Psoas muscle (tissue), 7 donors: ENCODE measurements at regions not wholly inside any gene's neighbourhood (a gene's known extent, or its start where the extent isn't known, plus 50 kb on each side); places are given as distances from the start of the nearest gene placed in this dataset.

Source experiments
- ATAC-seq, 4 donors: fragments of 200-7000 bp; cut with Tn5 transposase; one replicate each; pipeline ENCODE4 v1.9.1; 2020; ENCODE audit warnings: moderate library complexity in 3 of 4, mild to moderate bottlenecking in 2 of 4
- DNase-seq, 2 donors: peaks; one replicate each; pipeline ENCODE4 v3.0.0-alpha.2; 2020
- H3K27ac ChIP-seq: fragments of 200-600 bp; one replicate; pipeline ENCODE4 v1.8.0; 2022
- H3K27me3 ChIP-seq, 3 donors: fragments of 200-600 bp in 1 of 3; one replicate each; pipeline versions ENCODE4 v1.6.1 to v1.8.0; 2013 to 2022; ENCODE audit warnings: low read length in 2 of 3, mild to moderate bottlenecking in 2 of 3, moderate library complexity in 1 of 3; ENCODE audit not compliant: insufficient read depth in 3 of 3
- H3K36me3 ChIP-seq, 2 donors: fragments of 200-600 bp in 1 of 2; one replicate each; pipeline versions ENCODE4 v1.6.1 to v1.8.0; 2013 to 2022; ENCODE audit warnings: low read depth in 1 of 2, mild to moderate bottlenecking in 1 of 2, moderate library complexity in 1 of 2; ENCODE audit not compliant: insufficient read depth in 1 of 2
- H3K4me1 ChIP-seq: fragments of 200-600 bp; one replicate; pipeline ENCODE4 v1.8.0; 2022
- H3K4me3 ChIP-seq: fragments of 200-600 bp; one replicate; pipeline ENCODE4 v1.8.0; 2022; ENCODE audit warnings: mild to moderate bottlenecking
- H3K9me3 ChIP-seq: fragments of 200-600 bp; one replicate; pipeline ENCODE4 v1.8.0; 2022
- CTCF ChIP-seq: fragments of 200-600 bp; IDR thresholded peaks from one replicate; pipeline ENCODE4 v1.8.0; 2022; ENCODE audit warnings: antibody characterized with exemption
- WGBS, 3 donors: extraction: QIAGEN DNeasy Blood & Tissue Kit; methylation state at CpG; one replicate each; pipeline versions ENCODE4 v1.1.6 to v1.1.7; 2013; 5-methylcytosine and 5-hydroxymethylcytosine counted together
- intact Hi-C, 2 donors: fragments of 100-400 bp; cut with DNase I; formaldehyde crosslinking; loops; one replicate each; pipeline versions ENCODE4 v1.11.0 to v1.14.2; 2022
- donor health status: healthy with polysubstance abuse.
- donor health status: DM: no; HTN: no; CAD: no; lungs with moderate emphysema.
- donor health status: Bipolar disorder and iron deficiency.
- donor health status: healthy.
- donor health status: DM: yes; HTN: yes; CAD: no.
- donor health status: DM: no; HTN: no; CAD: no.
- donor health status: DM: yes; HTN: yes; CAD: no.

GRCh38 chr18:65145312-65145711 lies 605.5 kb upstream of the CDH7 start:
- no peaks in the 10 kb centered on the region for H3K27me3 ChIP-seq
- no peak overlapping the region for H3K27ac ChIP-seq
- no peak overlapping the region for H3K4me3 ChIP-seq
- no peak for ATAC-seq
- no peaks in the 10 kb centered on the region for H3K36me3 ChIP-seq
- no peaks in the 10 kb centered on the region for H3K4me1 ChIP-seq
- DNase-seq, result no peak
- no peak for TF ChIP-seq CTCF
- intact Hi-C loops, result no loop called here
- H3K9me3 ChIP-seq, result no peaks in the 10 kb centered on the region

- Histone ChIP-seq H3K27ac (no peak overlapping the region), H3K9me3 (no peaks in the 10 kb centered on the region), H3K27me3 (no peaks in the 10 kb centered on the region), H3K4me3 (no peak overlapping the region), H3K36me3 (no peaks in the 10 kb centered on the region), H3K4me1 (no peaks in the 10 kb centered on the region)
- ATAC-seq (no peak), DNase-seq (no peak)
- no peak for TF ChIP-seq CTCF
- 81 to 86% (median 85%) methylated on average over 1 of the region's 1 CpG for WGBS, 3 donors
- intact Hi-C loops, result no loop called here
Observed at GRCh38 chr18:65133610-65134009, 617.2 kb upstream of the CDH7 start.

DNA sequence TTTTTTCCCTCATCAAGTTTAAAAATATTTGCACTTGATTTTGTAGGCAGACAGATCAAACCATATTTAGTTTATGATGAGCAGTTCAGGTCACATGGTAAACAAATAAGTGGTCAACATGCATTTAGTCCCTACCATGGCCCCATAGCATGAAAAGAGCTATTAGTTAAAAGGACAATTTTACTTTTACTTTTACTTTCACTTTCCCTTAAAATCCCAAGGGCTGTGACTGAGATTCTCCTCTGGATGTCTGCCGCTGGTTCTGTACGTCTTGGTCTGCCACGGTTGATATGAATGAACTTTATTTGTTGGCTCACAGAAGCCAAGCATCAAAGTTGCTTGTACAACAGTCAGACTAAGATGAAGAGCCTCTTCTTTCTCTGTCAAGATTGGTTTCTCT lies 626.2 kb upstream of the CDH7 start:
- no peak for DNase-seq
- Histone ChIP-seq H3K9me3 (no peaks in the 10 kb centered on the region), H3K36me3 (no peaks in the 10 kb centered on the region), H3K27ac (no peak overlapping the region), H3K4me1 (no peaks in the 10 kb centered on the region), H3K4me3 (no peak overlapping the region), H3K27me3 (no peaks in the 10 kb centered on the region)
- intact Hi-C loops, result no loop called here
- WGBS, 3 donors, result 28 to 38% (median 36%) methylated on average over 3 of the region's 3 CpGs
- TF ChIP-seq CTCF, result no peak
- no peak for ATAC-seq

DNA sequence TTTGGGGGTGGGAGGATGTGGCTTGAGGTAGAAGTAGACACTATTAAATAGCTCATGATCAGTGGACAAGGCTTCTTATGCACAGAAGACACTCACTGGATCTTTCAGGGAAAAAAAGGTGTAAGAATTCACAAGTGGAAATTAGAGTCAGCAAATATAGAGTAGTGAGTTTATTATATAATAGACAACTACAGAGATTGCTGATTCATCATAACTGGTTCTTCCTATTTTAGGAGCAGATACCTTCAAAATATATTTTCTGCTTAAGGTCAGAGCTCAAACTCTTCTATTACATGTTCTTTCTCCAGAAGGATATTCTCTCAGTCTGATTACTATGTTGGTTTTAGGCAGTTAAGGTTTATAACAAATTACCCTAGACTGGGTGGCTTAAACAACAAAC lies 646.9 kb upstream of the CDH7 start:
- Histone ChIP-seq H3K4me1 (no peaks in the 10 kb centered on the region), H3K9me3 (peaks cover 7% of the 10 kb centered on the region), H3K27ac (no peak overlapping the region), H3K4me3 (no peak overlapping the region), H3K36me3 (no peaks in the 10 kb centered on the region), H3K27me3 (no peaks in the 10 kb centered on the region)
- TF ChIP-seq CTCF, result no peak
- DNase-seq (no peak), ATAC-seq (no peak)
- intact Hi-C loops, result no loop called here

DNA sequence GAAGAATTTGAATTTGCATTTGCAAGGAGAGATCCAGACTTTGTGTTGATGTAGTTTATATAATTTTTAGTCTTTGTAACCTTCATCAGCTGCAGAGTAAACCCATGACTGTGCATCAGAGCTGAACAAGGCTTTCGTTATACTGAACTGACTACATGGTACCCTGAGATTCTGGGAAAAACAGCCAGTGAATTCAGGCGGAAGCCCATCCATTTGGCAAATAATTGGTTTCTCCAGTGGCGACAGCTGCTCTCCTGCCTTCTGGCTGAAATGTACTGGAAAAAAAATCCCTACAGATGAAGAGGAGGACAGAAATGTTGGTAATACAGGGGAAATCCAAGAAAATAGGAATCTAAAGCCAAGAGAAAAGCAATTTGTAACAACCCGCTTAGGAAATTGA lies 657.5 kb upstream of the CDH7 start:
- no peak overlapping the region for H3K4me3 ChIP-seq
- TF ChIP-seq CTCF, result no peak
- intact Hi-C loops, result no loop called here
- no peaks in the 10 kb centered on the region for H3K36me3 ChIP-seq
- no peaks in the 10 kb centered on the region for H3K27me3 ChIP-seq
- WGBS, 3 donors, result 36 to 43% (median 41%) methylated on average over 4 of the region's 4 CpGs
- ATAC-seq (no peak), DNase-seq (no peak)
- no peaks in the 10 kb centered on the region for H3K4me1 ChIP-seq
- H3K27ac ChIP-seq, result no peak overlapping the region
- no peaks in the 10 kb centered on the region for H3K9me3 ChIP-seq
